ENCODE measurements at regions not wholly inside any gene's neighbourhood (a gene's known extent, or its start where the extent isn't known, plus 50 kb on each side); places are given as distances from the start of the nearest gene placed in this dataset.

DNA sequence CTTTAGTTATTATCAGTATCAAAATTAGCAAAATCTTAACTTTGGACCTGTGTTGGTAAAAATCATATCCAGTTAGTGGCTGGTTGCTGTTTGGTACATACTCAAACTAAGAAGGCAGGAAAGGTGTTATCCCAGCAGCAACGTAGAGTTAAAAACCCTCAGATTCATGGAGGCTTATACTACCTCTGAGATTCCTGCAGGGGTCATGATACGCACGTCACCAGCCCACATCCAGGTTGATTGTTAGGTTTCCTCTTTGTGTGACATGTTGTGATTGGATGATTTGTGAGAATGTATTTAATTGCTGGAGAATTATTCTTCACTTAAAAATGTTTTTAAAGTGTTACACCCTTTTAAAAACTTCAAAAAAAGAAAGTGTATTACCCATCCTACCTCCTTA is 423.3 kb upstream of the ADGRL2 start:
- intact Hi-C loops (cut with micrococcal nuclease): no loop called here
- H3K4me2 ChIP-seq (replicated peaks; ENCODE audit: extremely low read depth, low read length, poor library complexity, severe bottlenecking): no peak overlapping the region
- H3K4me1 ChIP-seq (ENCODE audit: control insufficient read depth in 1 of 2, insufficient read depth in 2 of 2, low read length in 2 of 2): no peaks in the 10 kb centered on the region
- H2AFZ ChIP-seq (ENCODE audit: insufficient read depth, low read depth, low read length, poor library complexity, severe bottlenecking): no peak overlapping the region
- H3K9me3 ChIP-seq (replicated peaks in 1 of 2; ENCODE audit: control insufficient read depth in 1 of 2, insufficient read depth in 1 of 2, low read length in 2 of 2): no peaks in the 10 kb centered on the region
- Mint-ChIP-seq H3K27ac (no peak overlapping the region), H3K27me3 (ENCODE audit: low read depth in 3 of 3) (peaks cover 0 to 3% (median 0%) of the 10 kb centered on the region in 3 donors), H3K36me3 (no peaks in the 10 kb centered on the region), H3K9me3 (peaks cover 2 to 8% (median 4%) of the 10 kb centered on the region in 7 donors), H3K4me3 (no peak overlapping the region), H3K4me1 (no peaks in the 10 kb centered on the region)
- DNase-seq: no peak
- H3K9ac ChIP-seq (ENCODE audit: insufficient read depth, low read length, poor library complexity, severe bottlenecking): no peak overlapping the region
- no peak overlapping the region for H3K27ac ChIP-seq (ENCODE audit: low read depth in 1 of 2, low read length in 2 of 2)
- H4K20me1 ChIP-seq (ENCODE audit: insufficient read depth, low read length): no peaks in the 10 kb centered on the region
- no CpG with 5 or more reads among the region's 3 CpGs for WGBS (ENCODE audit: insufficient coverage)
- no peaks in the 10 kb centered on the region for H3K27me3 ChIP-seq (ENCODE audit: control insufficient read depth in 2 of 2, insufficient read depth in 2 of 2, low read length in 2 of 2)
- TF ChIP-seq, protein P1, sequence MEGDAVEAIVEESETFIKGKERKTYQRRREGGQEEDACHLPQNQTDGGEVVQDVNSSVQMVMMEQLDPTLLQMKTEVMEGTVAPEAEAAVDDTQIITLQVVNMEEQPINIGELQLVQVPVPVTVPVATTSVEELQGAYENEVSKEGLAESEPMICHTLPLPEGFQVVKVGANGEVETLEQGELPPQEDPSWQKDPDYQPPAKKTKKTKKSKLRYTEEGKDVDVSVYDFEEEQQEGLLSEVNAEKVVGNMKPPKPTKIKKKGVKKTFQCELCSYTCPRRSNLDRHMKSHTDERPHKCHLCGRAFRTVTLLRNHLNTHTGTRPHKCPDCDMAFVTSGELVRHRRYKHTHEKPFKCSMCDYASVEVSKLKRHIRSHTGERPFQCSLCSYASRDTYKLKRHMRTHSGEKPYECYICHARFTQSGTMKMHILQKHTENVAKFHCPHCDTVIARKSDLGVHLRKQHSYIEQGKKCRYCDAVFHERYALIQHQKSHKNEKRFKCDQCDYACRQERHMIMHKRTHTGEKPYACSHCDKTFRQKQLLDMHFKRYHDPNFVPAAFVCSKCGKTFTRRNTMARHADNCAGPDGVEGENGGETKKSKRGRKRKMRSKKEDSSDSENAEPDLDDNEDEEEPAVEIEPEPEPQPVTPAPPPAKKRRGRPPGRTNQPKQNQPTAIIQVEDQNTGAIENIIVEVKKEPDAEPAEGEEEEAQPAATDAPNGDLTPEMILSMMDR (IDR thresholded peaks at IDR 0.05): no peak
- no peak overlapping the region for H3K4me3 ChIP-seq (replicated peaks in 1 of 3; ENCODE audit: low read depth in 2 of 3, low read length in 3 of 3)
- no peaks in the 10 kb centered on the region for H3K36me3 ChIP-seq (replicated peaks in 1 of 2; ENCODE audit: control insufficient read depth in 1 of 2, insufficient read depth in 2 of 2, low read length in 2 of 2)
- H3K79me2 ChIP-seq (ENCODE audit: insufficient read depth, low read length): no peaks in the 10 kb centered on the region

DNA sequence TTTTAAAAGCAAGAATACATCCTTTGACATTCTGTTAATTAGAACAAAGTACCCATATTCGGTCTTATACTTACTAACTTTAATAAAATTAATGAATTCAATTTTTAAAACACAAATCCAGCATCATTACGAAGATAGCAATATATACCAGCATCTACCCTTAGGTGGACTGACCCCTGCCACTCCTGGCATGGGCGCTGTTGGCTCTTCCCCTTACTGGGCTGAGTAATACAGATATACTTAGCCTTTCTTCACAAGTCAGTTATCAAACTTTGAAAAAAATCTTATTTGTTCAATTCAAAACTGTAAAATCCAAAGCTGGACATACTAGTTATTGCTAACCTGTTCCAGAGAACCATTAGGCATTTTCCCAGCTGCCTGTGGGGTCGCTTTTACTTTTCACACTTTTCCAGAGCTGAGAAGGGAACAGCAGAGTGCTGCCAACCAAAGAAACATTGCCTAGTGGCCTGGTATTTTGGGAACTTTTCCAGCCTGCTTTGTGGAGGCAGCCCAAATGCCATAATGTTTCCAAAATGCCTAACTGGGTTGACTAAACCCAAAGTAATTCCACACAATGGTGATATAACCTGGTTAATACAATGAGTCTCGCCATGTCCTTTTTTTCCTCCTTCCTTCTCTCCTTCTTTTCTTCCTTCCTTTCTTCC is 424.7 kb upstream of the ADGRL2 start:
- Mint-ChIP-seq H3K4me3 (no peak overlapping the region), H3K9me3 (peaks cover 0 to 8% (median 4%) of the 10 kb centered on the region in 7 donors), H3K4me1 (no peaks in the 10 kb centered on the region), H3K27ac (no peak overlapping the region), H3K36me3 (no peaks in the 10 kb centered on the region), H3K27me3 (ENCODE audit: low read depth in 3 of 3) (peaks cover 0 to 3% (median 0%) of the 10 kb centered on the region in 3 donors)
- Histone ChIP-seq H4K20me1 (ENCODE audit: insufficient read depth, low read length) (no peaks in the 10 kb centered on the region), H3K4me1 (ENCODE audit: control insufficient read depth in 1 of 2, insufficient read depth in 2 of 2, low read length in 2 of 2) (no peaks in the 10 kb centered on the region), H3K27ac (ENCODE audit: low read depth in 1 of 2, low read length in 2 of 2) (no peak overlapping the region), H3K79me2 (ENCODE audit: insufficient read depth, low read length) (no peaks in the 10 kb centered on the region), H3K9me3 (replicated peaks in 1 of 2; ENCODE audit: control insufficient read depth in 1 of 2, insufficient read depth in 1 of 2, low read length in 2 of 2) (no peaks in the 10 kb centered on the region), H2AFZ (ENCODE audit: insufficient read depth, low read depth, low read length, poor library complexity, severe bottlenecking) (no peak overlapping the region), H3K4me3 (replicated peaks in 1 of 3; ENCODE audit: low read depth in 2 of 3, low read length in 3 of 3) (no peak overlapping the region), H3K36me3 (replicated peaks in 1 of 2; ENCODE audit: control insufficient read depth in 1 of 2, insufficient read depth in 2 of 2, low read length in 2 of 2) (no peaks in the 10 kb centered on the region), H3K9ac (ENCODE audit: insufficient read depth, low read length, poor library complexity, severe bottlenecking) (no peak overlapping the region), H3K4me2 (replicated peaks; ENCODE audit: extremely low read depth, low read length, poor library complexity, severe bottlenecking) (no peak overlapping the region), H3K27me3 (ENCODE audit: control insufficient read depth in 2 of 2, insufficient read depth in 2 of 2, low read length in 2 of 2) (no peaks in the 10 kb centered on the region)
- 100% methylated on average over 1 of the region's 5 CpGs for WGBS (ENCODE audit: insufficient coverage)
- TF ChIP-seq, protein P1 (IDR thresholded peaks at IDR 0.05): no peak
- DNase-seq: no peak
- intact Hi-C loops (cut with micrococcal nuclease): no loop called here
